Endodermal cell (in vitro differentiated cells): ENCODE measurements at regions not wholly inside any gene's neighbourhood (a gene's known extent, or its start where the extent isn't known, plus 50 kb on each side); places are given as distances from the start of the nearest gene placed in this dataset.

Experiments used
- DNase-seq: peaks from one replicate; pipeline ENCODE4 v3.0.0-alpha.2; 2017
- H3K27ac ChIP-seq: 2 replicates; pipeline ENCODE4 v1.5.1; 2013; ENCODE audit warnings: mild to moderate bottlenecking, low read depth, low read length, moderate library complexity
- H3K27me3 ChIP-seq: 2 replicates; pipeline ENCODE4 v1.6.1; 2013; ENCODE audit warnings: mild to moderate bottlenecking, low read length, moderate library complexity; ENCODE audit not compliant: insufficient read depth, control insufficient read depth, poor library complexity, severe bottlenecking
- H3K36me3 ChIP-seq: 2 replicates; pipeline ENCODE4 v1.7.0; 2013; ENCODE audit warnings: mild to moderate bottlenecking, low read length, moderate library complexity; ENCODE audit not compliant: control insufficient read depth, insufficient read depth
- H3K4me1 ChIP-seq: one replicate; pipeline ENCODE4 v1.7.0; 2013; ENCODE audit warnings: low read length; ENCODE audit not compliant: control insufficient read depth, insufficient read depth
- H3K4me3 ChIP-seq: 2 replicates; pipeline ENCODE4 v1.5.1; 2013; ENCODE audit warnings: mild to moderate bottlenecking, low read length, moderate library complexity
- H3K9ac ChIP-seq: 2 replicates; pipeline ENCODE4 v1.6.1; 2013; ENCODE audit warnings: mild to moderate bottlenecking, low read length, moderate library complexity; ENCODE audit not compliant: poor library complexity, severe bottlenecking; ENCODE audit errors: extremely low read depth
- H3K9me3 ChIP-seq: 2 replicates; pipeline ENCODE4 v1.6.1; 2013; ENCODE audit warnings: mild to moderate bottlenecking, low read length, moderate library complexity; ENCODE audit not compliant: control insufficient read depth
- H3K27ac Mint-ChIP-seq: 2 replicates; pipeline ENCODE4 v1.8.0; 2020; ENCODE audit warnings: mixed read lengths
- H3K27me3 Mint-ChIP-seq: 2 replicates; pipeline ENCODE4 v1.8.0; 2021; ENCODE audit warnings: mild to moderate bottlenecking, mixed read lengths; ENCODE audit not compliant: insufficient read depth
- H3K36me3 Mint-ChIP-seq: 2 replicates; pipeline ENCODE4 v1.8.0; 2020; ENCODE audit warnings: low read depth, mixed read lengths
- H3K4me1 Mint-ChIP-seq: 2 replicates; pipeline ENCODE4 v1.8.0; 2020; ENCODE audit warnings: mixed read lengths
- H3K4me3 Mint-ChIP-seq: 2 replicates; pipeline ENCODE4 v1.8.0; 2020; ENCODE audit warnings: mild to moderate bottlenecking, moderate library complexity, mixed read lengths
- H3K9me3 Mint-ChIP-seq: 2 replicates; pipeline ENCODE4 v1.8.0; 2020; ENCODE audit warnings: mild to moderate bottlenecking, mixed read lengths
- CTCF ChIP-seq: fragments of 200-600 bp; sonication (generic); conservative IDR thresholded peaks from 2 replicates; pipeline ENCODE4 v1.5.0; 2021; ENCODE audit warnings: antibody characterized with exemption, mild to moderate bottlenecking
- WGBS, 2 experiments: methylation state at CpG; one replicate each; pipeline versions ENCODE4 v1.1.5 to v1.1.7; 2013; ENCODE audit warnings: missing lambda C conversion rate in 2 of 2, mixed read lengths in 1 of 2; ENCODE audit not compliant: insufficient coverage in 1 of 2, insufficient read length in 1 of 2; 5-methylcytosine and 5-hydroxymethylcytosine counted together

DNA sequence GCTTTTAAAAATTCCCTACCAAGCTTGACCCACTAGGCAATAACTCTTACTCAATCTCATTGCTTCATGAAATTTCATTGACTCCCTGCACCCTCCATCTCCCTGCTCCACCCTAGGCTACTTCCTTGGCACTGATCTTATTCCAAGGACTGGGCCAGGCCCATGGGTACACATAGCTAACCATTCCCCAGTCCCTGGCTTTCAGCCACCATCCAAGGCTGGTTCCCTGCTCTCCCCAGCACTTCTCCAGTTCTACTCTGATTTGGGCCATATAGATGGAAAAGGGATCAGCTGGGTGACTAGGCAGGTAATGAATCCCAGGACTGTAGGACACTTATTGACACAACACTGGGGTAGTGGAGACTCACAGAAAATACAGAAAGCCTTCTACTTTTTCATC, 88.1 kb upstream of the NEO1 start:
- Histone ChIP-seq H3K4me3 (no peak overlapping the region), H3K4me1 (no peaks in the 10 kb centered on the region), H3K27me3 (no peaks in the 10 kb centered on the region), H3K36me3 (no peaks in the 10 kb centered on the region), H3K9me3 (peaks cover 23% of the 10 kb centered on the region), H3K9ac (no peak overlapping the region), H3K27ac (no peak overlapping the region)
- H3K36me3 Mint-ChIP-seq, result no peaks in the 10 kb centered on the region
- no peak for TF ChIP-seq CTCF
- H3K4me1 Mint-ChIP-seq, result peaks cover 5% of the 10 kb centered on the region
- H3K4me3 Mint-ChIP-seq, result no peak overlapping the region
- DNase-seq, result no peak
- peaks cover 8% of the 10 kb centered on the region for H3K27me3 Mint-ChIP-seq
- H3K27ac Mint-ChIP-seq, result no peak overlapping the region
- H3K9me3 Mint-ChIP-seq, result peaks cover 30% of the 10 kb centered on the region

- no peak overlapping the region for H3K4me3 Mint-ChIP-seq
- TF ChIP-seq CTCF, result no peak
- Histone ChIP-seq H3K9ac (no peak overlapping the region), H3K27me3 (no peaks in the 10 kb centered on the region), H3K4me1 (no peaks in the 10 kb centered on the region), H3K27ac (no peak overlapping the region), H3K4me3 (no peak overlapping the region), H3K9me3 (peaks cover 23% of the 10 kb centered on the region), H3K36me3 (no peaks in the 10 kb centered on the region)
- peaks cover 30% of the 10 kb centered on the region for H3K9me3 Mint-ChIP-seq
- H3K36me3 Mint-ChIP-seq, result no peaks in the 10 kb centered on the region
- no peak overlapping the region for H3K27ac Mint-ChIP-seq
- WGBS, 2 experiments, result 95 to 96% methylated on average over 6 to 8 of the region's 8 CpGs
- H3K4me1 Mint-ChIP-seq, result no peaks in the 10 kb centered on the region
- H3K27me3 Mint-ChIP-seq, result peaks cover 8% of the 10 kb centered on the region
- no peak for DNase-seq
Observed at GRCh38 chr15:72962054-72962702, 90.1 kb upstream of the NEO1 start.

GRCh38 chr15:72961346-72961745, 90.9 kb upstream of the NEO1 start:
- peaks cover 30% of the 10 kb centered on the region for H3K9me3 Mint-ChIP-seq
- H3K27ac ChIP-seq, result no peak overlapping the region
- H3K4me3 ChIP-seq, result no peak overlapping the region
- 83 to 100% methylated on average over 1 to 3 of the region's 3 CpGs for WGBS, 2 experiments
- TF ChIP-seq CTCF, result no peak
- H3K36me3 Mint-ChIP-seq, result no peaks in the 10 kb centered on the region
- H3K36me3 ChIP-seq, result no peaks in the 10 kb centered on the region
- no peak overlapping the region for H3K4me3 Mint-ChIP-seq
- H3K4me1 Mint-ChIP-seq, result no peaks in the 10 kb centered on the region
- no peaks in the 10 kb centered on the region for H3K27me3 ChIP-seq
- H3K4me1 ChIP-seq, result no peaks in the 10 kb centered on the region
- H3K27ac Mint-ChIP-seq, result no peak overlapping the region
- DNase-seq, result no peak
- H3K27me3 Mint-ChIP-seq, result peaks cover 8% of the 10 kb centered on the region
- no peak overlapping the region for H3K9ac ChIP-seq
- H3K9me3 ChIP-seq, result peaks cover 23% of the 10 kb centered on the region
